ENCODE measurements at regions not wholly inside any gene's neighbourhood (a gene's known extent, or its start where the extent isn't known, plus 50 kb on each side); places are given as distances from the start of the nearest gene placed in this dataset.

GRCh38 chr16:54706406-54706805 lies 224.3 kb upstream of the IRX5 start:
- Histone ChIP-seq H3K9ac (ENCODE audit: insufficient read length, low read depth) (no peak overlapping the region), H3K27me3 (ENCODE audit: insufficient read depth, insufficient read length) (no peaks in the 10 kb centered on the region), H3K9me3 (ENCODE audit: insufficient read depth, low read length) (no peaks in the 10 kb centered on the region), H3K36me3 (ENCODE audit: insufficient read depth, insufficient read length, low read length) (no peaks in the 10 kb centered on the region), H3K4me1 (ENCODE audit: insufficient read depth, insufficient read length) (no peaks in the 10 kb centered on the region), H3K4me3 (ENCODE audit: insufficient read length, low read depth) (no peak overlapping the region)
- DNase-seq (ENCODE audit: low read depth, low spot score) = no peak
- TF ChIP-seq ZNF274 (IDR thresholded peaks at IDR 0.05; ENCODE audit: low read depth, low read length) (no peak), YY1 (IDR thresholded peaks at IDR 0.05; ENCODE audit: insufficient read depth, insufficient read length) (no peak), SUZ12 (IDR thresholded peaks at IDR 0.05; ENCODE audit: extremely low read depth, insufficient read depth, insufficient read length) (no peak)

DNA sequence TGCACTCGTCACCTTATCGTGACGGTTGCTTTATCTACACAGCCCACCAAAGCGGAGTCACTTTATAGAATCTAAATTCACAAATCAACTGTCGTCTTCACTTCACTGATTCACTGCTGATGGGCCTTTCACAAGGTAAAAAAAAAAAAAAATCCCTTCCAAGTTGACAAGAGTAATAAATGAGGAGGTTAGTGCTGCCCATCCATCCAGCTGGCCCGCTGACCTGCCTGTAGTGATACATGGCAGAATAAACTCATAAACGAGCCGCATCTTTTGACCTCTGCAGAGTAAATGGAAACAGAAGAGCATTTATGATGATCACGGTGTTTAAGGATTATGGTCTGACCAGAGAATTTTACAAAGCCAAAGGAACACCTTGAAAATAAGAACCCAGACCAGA lies 227.3 kb upstream of the IRX5 start:
- DNase-seq (ENCODE audit: low read depth, low spot score) = no peak
- Histone ChIP-seq H3K9ac (ENCODE audit: insufficient read length, low read depth) (no peak overlapping the region), H3K4me3 (ENCODE audit: insufficient read length, low read depth) (no peak overlapping the region), H3K4me1 (ENCODE audit: insufficient read depth, insufficient read length) (no peaks in the 10 kb centered on the region), H3K27me3 (ENCODE audit: insufficient read depth, insufficient read length) (no peaks in the 10 kb centered on the region), H3K9me3 (ENCODE audit: insufficient read depth, low read length) (no peaks in the 10 kb centered on the region), H3K36me3 (ENCODE audit: insufficient read depth, insufficient read length, low read length) (no peaks in the 10 kb centered on the region)
- no peak for TF ChIP-seq YY1 (IDR thresholded peaks at IDR 0.05; ENCODE audit: insufficient read depth, insufficient read length)
- TF ChIP-seq ZNF274 (IDR thresholded peaks at IDR 0.05; ENCODE audit: low read depth, low read length) = no peak
- no peak for TF ChIP-seq SUZ12 (IDR thresholded peaks at IDR 0.05; ENCODE audit: extremely low read depth, insufficient read depth, insufficient read length)

DNA sequence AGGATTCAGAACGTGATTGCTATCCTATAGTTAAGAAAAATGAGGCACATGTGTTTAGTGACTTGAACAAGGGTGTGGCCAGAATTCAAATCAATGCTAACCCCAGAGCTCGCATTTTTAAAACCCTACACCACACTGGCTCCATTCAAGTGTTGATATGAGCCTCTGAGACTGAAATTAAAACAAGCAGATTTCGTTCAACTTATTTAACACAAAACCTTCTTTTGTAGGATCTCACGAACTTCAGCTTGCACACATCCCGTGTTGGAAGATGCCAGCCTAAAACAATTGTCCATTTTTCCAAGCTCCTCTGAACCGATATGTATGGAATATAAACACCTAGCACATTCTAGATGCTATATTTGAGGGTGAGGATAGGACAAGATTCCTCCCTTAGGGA lies 231.0 kb upstream of the IRX5 start:
- no peak for TF ChIP-seq YY1 (IDR thresholded peaks at IDR 0.05; ENCODE audit: insufficient read depth, insufficient read length)
- TF ChIP-seq ZNF274 (IDR thresholded peaks at IDR 0.05; ENCODE audit: low read depth, low read length) = no peak
- no peak for TF ChIP-seq SUZ12 (IDR thresholded peaks at IDR 0.05; ENCODE audit: extremely low read depth, insufficient read depth, insufficient read length)
- no peak for DNase-seq (ENCODE audit: low read depth, low spot score)
- H3K27me3 ChIP-seq (ENCODE audit: insufficient read depth, insufficient read length) = no peaks in the 10 kb centered on the region
- H3K4me1 ChIP-seq (ENCODE audit: insufficient read depth, insufficient read length) = no peaks in the 10 kb centered on the region
- H3K4me3 ChIP-seq (ENCODE audit: insufficient read length, low read depth) = no peak overlapping the region
- no peaks in the 10 kb centered on the region for H3K9me3 ChIP-seq (ENCODE audit: insufficient read depth, low read length)
- no peaks in the 10 kb centered on the region for H3K36me3 ChIP-seq (ENCODE audit: insufficient read depth, insufficient read length, low read length)
- H3K9ac ChIP-seq (ENCODE audit: insufficient read length, low read depth) = no peak overlapping the region

- TF ChIP-seq SUZ12 (IDR thresholded peaks at IDR 0.05; ENCODE audit: extremely low read depth, insufficient read depth, insufficient read length) (no peak), ZNF274 (IDR thresholded peaks at IDR 0.05; ENCODE audit: low read depth, low read length) (no peak)
Observed at GRCh38 chr16:54697677-54698076, 233.0 kb upstream of the IRX5 start.

GRCh38 chr16:54696970-54697369 lies 233.7 kb upstream of the IRX5 start:
- no peak for DNase-seq (ENCODE audit: low read depth, low spot score)
- TF ChIP-seq SUZ12 (IDR thresholded peaks at IDR 0.05; ENCODE audit: extremely low read depth, insufficient read depth, insufficient read length) (no peak), YY1 (IDR thresholded peaks at IDR 0.05; ENCODE audit: insufficient read depth, insufficient read length) (no peak)
- Histone ChIP-seq H3K9me3 (ENCODE audit: insufficient read depth, low read length) (no peaks in the 10 kb centered on the region), H3K4me3 (ENCODE audit: insufficient read length, low read depth) (no peak overlapping the region), H3K4me1 (ENCODE audit: insufficient read depth, insufficient read length) (no peaks in the 10 kb centered on the region), H3K27me3 (ENCODE audit: insufficient read depth, insufficient read length) (no peaks in the 10 kb centered on the region), H3K9ac (ENCODE audit: insufficient read length, low read depth) (no peak overlapping the region), H3K36me3 (ENCODE audit: insufficient read depth, insufficient read length, low read length) (no peaks in the 10 kb centered on the region)

More at GRCh38 chr16:54697677-54698076, 233.0 kb upstream of the IRX5 start:
- Histone ChIP-seq H3K4me1 (ENCODE audit: insufficient read depth, insufficient read length) (no peaks in the 10 kb centered on the region), H3K36me3 (ENCODE audit: insufficient read depth, insufficient read length, low read length) (no peaks in the 10 kb centered on the region), H3K9ac (ENCODE audit: insufficient read length, low read depth) (no peak overlapping the region), H3K4me3 (ENCODE audit: insufficient read length, low read depth) (no peak overlapping the region), H3K9me3 (ENCODE audit: insufficient read depth, low read length) (no peaks in the 10 kb centered on the region), H3K27me3 (ENCODE audit: insufficient read depth, insufficient read length) (no peaks in the 10 kb centered on the region)
- DNase-seq (ENCODE audit: low read depth, low spot score) = no peak

- H3K9ac ChIP-seq (ENCODE audit: insufficient read length, low read depth) = no peak overlapping the region
- DNase-seq (ENCODE audit: low read depth, low spot score) = no peak
- no peaks in the 10 kb centered on the region for H3K27me3 ChIP-seq (ENCODE audit: insufficient read depth, insufficient read length)
- no peak for TF ChIP-seq ZNF274 (IDR thresholded peaks at IDR 0.05; ENCODE audit: low read depth, low read length)
- no peak for TF ChIP-seq YY1 (IDR thresholded peaks at IDR 0.05; ENCODE audit: insufficient read depth, insufficient read length)
- no peak for TF ChIP-seq SUZ12 (IDR thresholded peaks at IDR 0.05; ENCODE audit: extremely low read depth, insufficient read depth, insufficient read length)
- H3K4me1 ChIP-seq (ENCODE audit: insufficient read depth, insufficient read length) = no peaks in the 10 kb centered on the region
- no peaks in the 10 kb centered on the region for H3K9me3 ChIP-seq (ENCODE audit: insufficient read depth, low read length)
- no peaks in the 10 kb centered on the region for H3K36me3 ChIP-seq (ENCODE audit: insufficient read depth, insufficient read length, low read length)
- no peak overlapping the region for H3K4me3 ChIP-seq (ENCODE audit: insufficient read length, low read depth)
Observed at GRCh38 chr16:54696522-54696921, 234.1 kb upstream of the IRX5 start.

DNA sequence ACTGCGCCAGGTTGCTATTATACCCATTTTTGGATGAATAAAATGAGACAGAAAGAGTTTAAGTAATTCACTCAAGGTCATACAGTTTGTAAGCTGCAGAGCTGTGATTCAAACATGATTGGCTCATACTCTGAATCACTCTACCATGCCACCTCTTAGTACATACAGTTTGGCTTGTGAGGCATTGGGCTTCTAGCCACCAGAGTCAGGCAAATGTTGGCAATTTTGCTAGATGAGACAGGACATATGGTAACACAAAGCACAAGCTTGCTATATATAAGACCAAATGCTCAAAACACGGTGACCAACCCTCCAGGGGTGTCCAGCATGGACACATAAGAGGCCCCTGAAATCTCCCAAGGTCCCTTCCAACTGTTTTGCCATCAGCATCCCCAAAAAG lies 236.0 kb upstream of the IRX5 start:
- no peak for TF ChIP-seq YY1 (IDR thresholded peaks at IDR 0.05; ENCODE audit: insufficient read depth, insufficient read length)
- TF ChIP-seq ZNF274 (IDR thresholded peaks at IDR 0.05; ENCODE audit: low read depth, low read length) = no peak
- TF ChIP-seq SUZ12 (IDR thresholded peaks at IDR 0.05; ENCODE audit: extremely low read depth, insufficient read depth, insufficient read length) = no peak
- Histone ChIP-seq H3K36me3 (ENCODE audit: insufficient read depth, insufficient read length, low read length) (no peaks in the 10 kb centered on the region), H3K9ac (ENCODE audit: insufficient read length, low read depth) (no peak overlapping the region)

DNA sequence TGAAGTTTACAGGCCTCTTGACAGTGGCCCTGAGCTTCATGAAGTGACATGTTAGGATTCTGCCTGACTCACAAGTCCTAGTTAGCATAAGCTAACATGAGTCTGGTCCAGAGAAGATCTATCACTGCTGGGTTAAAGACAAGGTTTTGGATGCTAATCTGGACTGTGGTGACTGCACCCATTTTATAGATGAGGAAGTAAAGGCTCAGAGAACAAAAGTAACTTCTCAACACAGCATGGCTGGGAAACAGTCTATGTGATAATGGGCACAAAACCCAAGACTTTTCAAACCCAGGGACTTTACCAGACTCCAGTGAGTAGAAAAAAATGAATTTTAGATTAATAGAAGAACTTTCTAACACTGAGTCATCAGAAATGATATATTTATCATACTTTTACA lies 236.8 kb upstream of the IRX5 start:
- DNase-seq (ENCODE audit: low read depth, low spot score) = no peak
- Histone ChIP-seq H3K4me3 (ENCODE audit: insufficient read length, low read depth) (no peak overlapping the region), H3K9ac (ENCODE audit: insufficient read length, low read depth) (no peak overlapping the region), H3K4me1 (ENCODE audit: insufficient read depth, insufficient read length) (no peaks in the 10 kb centered on the region), H3K9me3 (ENCODE audit: insufficient read depth, low read length) (no peaks in the 10 kb centered on the region), H3K36me3 (ENCODE audit: insufficient read depth, insufficient read length, low read length) (no peaks in the 10 kb centered on the region), H3K27me3 (ENCODE audit: insufficient read depth, insufficient read length) (no peaks in the 10 kb centered on the region)
- TF ChIP-seq ZNF274 (IDR thresholded peaks at IDR 0.05; ENCODE audit: low read depth, low read length) = no peak
- no peak for TF ChIP-seq SUZ12 (IDR thresholded peaks at IDR 0.05; ENCODE audit: extremely low read depth, insufficient read depth, insufficient read length)
- no peak for TF ChIP-seq YY1 (IDR thresholded peaks at IDR 0.05; ENCODE audit: insufficient read depth, insufficient read length)

More for the DNA sequence above, 236.0 kb upstream of the IRX5 start:
- H3K9me3 ChIP-seq (ENCODE audit: insufficient read depth, low read length) = no peaks in the 10 kb centered on the region
- no peaks in the 10 kb centered on the region for H3K4me1 ChIP-seq (ENCODE audit: insufficient read depth, insufficient read length)
- H3K4me3 ChIP-seq (ENCODE audit: insufficient read length, low read depth) = no peak overlapping the region
- no peak for DNase-seq (ENCODE audit: low read depth, low spot score)
- no peaks in the 10 kb centered on the region for H3K27me3 ChIP-seq (ENCODE audit: insufficient read depth, insufficient read length)

Measured in NT2/D1 (cell line).